GM19463 (cell line): ENCODE measurements at regions not wholly inside any gene's neighbourhood (a gene's known extent, or its start where the extent isn't known, plus 50 kb on each side); places are given as distances from the start of the nearest gene placed in this dataset.
A peak's percentile ranks its signal among the peaks of the same experiment; 100 is the strongest.

ENCODE experiments used
- ATAC-seq: cut with Tn5 transposase; IDR thresholded peaks from one replicate; pipeline ENCODE4 v1.9.1; 2021; ENCODE audit warnings: mild to moderate bottlenecking, moderate library complexity; ENCODE audit not compliant: unreplicated experiment

GRCh38 chr6:151753581-151753980, 53.9 kb upstream of the ESR1 start:
- no peak for ATAC-seq

GRCh38 chr6:151757506-151757955, 50.0 kb upstream of the ESR1 start:
- peak; percentile 95 for ATAC-seq
